ENCODE measurements at regions not wholly inside any gene's neighbourhood (a gene's known extent, or its start where the extent isn't known, plus 50 kb on each side); places are given as distances from the start of the nearest gene placed in this dataset.

GRCh38 chr1:162941024-162941423 lies 80.0 kb upstream of the CCDC190 start:
- DNase-seq (ENCODE audit: low read depth), result no peak
- no peak for TF ChIP-seq CTCF (IDR thresholded peaks at IDR 0.05; ENCODE audit: insufficient read depth, low read depth, low read length)
- no peak overlapping the region for H3K4me3 ChIP-seq (ENCODE audit: low read depth, low read length)

GRCh38 chr1:162939035-162939434 lies 78.1 kb upstream of the CCDC190 start:
- no peak for TF ChIP-seq CTCF (IDR thresholded peaks at IDR 0.05; ENCODE audit: insufficient read depth, low read depth, low read length)
- no peak for DNase-seq (ENCODE audit: low read depth)
- H3K4me3 ChIP-seq (ENCODE audit: low read depth, low read length), result no peak overlapping the region

- no peak for DNase-seq (ENCODE audit: low read depth)
- H3K4me3 ChIP-seq (ENCODE audit: low read depth, low read length), result no peak overlapping the region
- TF ChIP-seq CTCF (IDR thresholded peaks at IDR 0.05; ENCODE audit: insufficient read depth, low read depth, low read length), result no peak
Measured at GRCh38 chr1:162937716-162938395, 76.9 kb upstream of the CCDC190 start.

- H3K4me3 ChIP-seq (ENCODE audit: low read depth, low read length), result no peak overlapping the region
- no peak for TF ChIP-seq CTCF (IDR thresholded peaks at IDR 0.05; ENCODE audit: insufficient read depth, low read depth, low read length)
- no peak for DNase-seq (ENCODE audit: low read depth)
Measured at GRCh38 chr1:162930976-162931560, 70.1 kb upstream of the CCDC190 start.

GRCh38 chr1:162930532-162930931 lies 69.6 kb upstream of the CCDC190 start:
- no peak for TF ChIP-seq CTCF (IDR thresholded peaks at IDR 0.05; ENCODE audit: insufficient read depth, low read depth, low read length)
- no peak for DNase-seq (ENCODE audit: low read depth)
- no peak overlapping the region for H3K4me3 ChIP-seq (ENCODE audit: low read depth, low read length)

GRCh38 chr1:162929177-162929576 lies 68.2 kb upstream of the CCDC190 start:
- no peak overlapping the region for H3K4me3 ChIP-seq (ENCODE audit: low read depth, low read length)
- TF ChIP-seq CTCF (IDR thresholded peaks at IDR 0.05; ENCODE audit: insufficient read depth, low read depth, low read length), result no peak
- no peak for DNase-seq (ENCODE audit: low read depth)

GRCh38 chr1:162928141-162928540 lies 67.2 kb upstream of the CCDC190 start:
- no peak for TF ChIP-seq CTCF (IDR thresholded peaks at IDR 0.05; ENCODE audit: insufficient read depth, low read depth, low read length)
- no peak overlapping the region for H3K4me3 ChIP-seq (ENCODE audit: low read depth, low read length)
- no peak for DNase-seq (ENCODE audit: low read depth)

Measured in fibroblast of villous mesenchyme (primary cell).